Breast epithelium (tissue), 3 donors: ENCODE measurements at regions not wholly inside any gene's neighbourhood (a gene's known extent, or its start where the extent isn't known, plus 50 kb on each side); places are given as distances from the start of the nearest gene placed in this dataset.
"Not testable (repeated sequence)": the region's sequence is repeated elsewhere in the genome, so short reads cannot be mapped to it uniquely, and the experiment has no call there.

Experiments
- CTCF ChIP-seq, 3 donors: fragments of 450-650 bp; IDR thresholded peaks; one replicate each; pipeline ENCODE4 v1.5.1; 2016 to 2017; ENCODE audit warnings: antibody characterized with exemption in 3 of 3, mild to moderate bottlenecking in 3 of 3, moderate library complexity in 3 of 3
- POLR2A ChIP-seq: fragments of 450-650 bp; IDR thresholded peaks from one replicate; pipeline ENCODE4 v1.6.1; 2016; ENCODE audit warnings: antibody characterized with exemption, mild to moderate bottlenecking, moderate library complexity
- POLR2AphosphoS5 ChIP-seq, 3 donors: sonication (generic); formaldehyde crosslinking; IDR thresholded peaks; one replicate each; pipeline ENCODE4 v1.6.1; 2017; ENCODE audit warnings: antibody characterized with exemption in 3 of 3

DNA sequence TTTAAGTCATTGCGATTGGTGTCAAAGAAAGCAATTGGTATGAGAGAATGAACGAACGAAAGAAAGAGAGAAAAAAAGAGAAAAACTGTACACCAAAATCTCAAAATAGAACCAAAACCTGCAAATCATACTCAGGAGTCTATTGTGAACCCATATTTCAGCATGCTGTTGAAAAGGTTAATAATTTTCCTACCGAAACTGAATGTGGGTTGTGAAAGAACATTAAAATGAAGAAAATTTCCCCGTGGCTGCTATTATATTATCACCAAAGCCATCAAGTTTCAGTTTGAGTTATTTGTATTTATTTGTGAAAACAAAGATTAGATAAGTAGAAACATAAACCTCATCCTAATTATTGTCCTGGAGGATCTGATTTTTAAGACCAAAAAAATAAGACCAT, 315.7 kb downstream of the BCL2L11 start:
- not testable (repeated sequence) for TF ChIP-seq CTCF (IDR thresholded peaks at IDR 0.05); POLR2AphosphoS5 (IDR thresholded peaks at IDR 0.05); POLR2A
